Endothelial cell of umbilical vein (primary cell): ENCODE measurements at regions not wholly inside any gene's neighbourhood (a gene's known extent, or its start where the extent isn't known, plus 50 kb on each side); places are given as distances from the start of the nearest gene placed in this dataset.

Experiments used
- CTCF ChIP-seq, 2 donors: IDR thresholded peaks; 1 replicate in 1 of 2; 2 replicates in 1 of 2; pipeline ENCODE4 v1.5.1; 2011; ENCODE audit warnings: low read length in 2 of 2, mild to moderate bottlenecking in 2 of 2, moderate library complexity in 2 of 2, control low read depth in 1 of 2, inconsistent platforms in 1 of 2, low read depth in 1 of 2; ENCODE audit not compliant: insufficient read depth in 1 of 2; ENCODE audit errors: extremely low read depth in 1 of 2
- EZH2 ChIP-seq: IDR thresholded peaks from 2 replicates; pipeline ENCODE4 v1.6.1; 2012; ENCODE audit warnings: borderline replicate concordance, low read depth, mild to moderate bottlenecking, moderate library complexity, low read length, inconsistent platforms; ENCODE audit not compliant: severe bottlenecking
- FOS ChIP-seq: IDR thresholded peaks from 2 replicates; pipeline ENCODE4 v1.6.1; 2011; ENCODE audit warnings: mild to moderate bottlenecking, low read length, moderate library complexity, borderline replicate concordance; ENCODE audit not compliant: insufficient read depth
- JUN ChIP-seq: IDR thresholded peaks from 2 replicates; pipeline ENCODE4 v1.6.1; 2011; ENCODE audit warnings: borderline replicate concordance, low read depth; ENCODE audit not compliant: insufficient read length, insufficient read depth
- MAX ChIP-seq: IDR thresholded peaks from 2 replicates; pipeline ENCODE4 v1.6.1; 2011; ENCODE audit not compliant: insufficient read depth, insufficient read length
- MYC ChIP-seq: IDR thresholded peaks from one replicate; pipeline ENCODE4 v1.6.1; 2011; ENCODE audit warnings: mild to moderate bottlenecking, low read depth, low read length
- POLR2A ChIP-seq: IDR thresholded peaks from 2 replicates; pipeline ENCODE4 v1.6.1; 2012; ENCODE audit warnings: low read depth, mild to moderate bottlenecking, control low read depth, low read length
- POLR2AphosphoS5 ChIP-seq: IDR thresholded peaks from 2 replicates; pipeline ENCODE4 v1.6.1; 2012; ENCODE audit warnings: low read depth, mild to moderate bottlenecking, control low read depth, low read length, moderate library complexity; ENCODE audit not compliant: insufficient read depth

- no peak for TF ChIP-seq CTCF (IDR thresholded peaks at IDR 0.05; ENCODE audit: extremely low read depth in 1 of 2, insufficient read depth in 1 of 2, low read depth in 1 of 2, low read length in 2 of 2)
- no peak for TF ChIP-seq POLR2A
- TF ChIP-seq EZH2, result no peak
- TF ChIP-seq POLR2AphosphoS5, result no peak
- no peak for TF ChIP-seq MAX
- no peak for TF ChIP-seq FOS
- TF ChIP-seq MYC, result no peak
- no peak for TF ChIP-seq JUN
These were observed 109.4 kb upstream of the KCNJ15 start for GRCh38 chr21:38147391-38147790.
